ENCODE measurements at regions not wholly inside any gene's neighbourhood (a gene's known extent, or its start where the extent isn't known, plus 50 kb on each side); places are given as distances from the start of the nearest gene placed in this dataset.

GRCh38 chr1:220982686-220983085, 103.4 kb downstream of the HLX start:
- Histone ChIP-seq H3K27ac (ENCODE audit: low read length) (no peak overlapping the region), H3K4me3 (ENCODE audit: low read length) (no peak overlapping the region), H3K4me1 (ENCODE audit: control insufficient read depth, insufficient read depth, low read length) (no peaks in the 10 kb centered on the region), H3K36me3 (ENCODE audit: control insufficient read depth, insufficient read depth, low read length) (no peaks in the 10 kb centered on the region), H3K27me3 (ENCODE audit: control insufficient read depth, insufficient read depth, low read length) (no peaks in the 10 kb centered on the region), H3K9me3 (ENCODE audit: control insufficient read depth, low read depth, low read length) (no peaks in the 10 kb centered on the region)
- no peak for DNase-seq
- WGBS (ENCODE audit: insufficient coverage, low lambda C conversion rate) = no CpG with 5 or more reads among the region's 10 CpGs

DNA sequence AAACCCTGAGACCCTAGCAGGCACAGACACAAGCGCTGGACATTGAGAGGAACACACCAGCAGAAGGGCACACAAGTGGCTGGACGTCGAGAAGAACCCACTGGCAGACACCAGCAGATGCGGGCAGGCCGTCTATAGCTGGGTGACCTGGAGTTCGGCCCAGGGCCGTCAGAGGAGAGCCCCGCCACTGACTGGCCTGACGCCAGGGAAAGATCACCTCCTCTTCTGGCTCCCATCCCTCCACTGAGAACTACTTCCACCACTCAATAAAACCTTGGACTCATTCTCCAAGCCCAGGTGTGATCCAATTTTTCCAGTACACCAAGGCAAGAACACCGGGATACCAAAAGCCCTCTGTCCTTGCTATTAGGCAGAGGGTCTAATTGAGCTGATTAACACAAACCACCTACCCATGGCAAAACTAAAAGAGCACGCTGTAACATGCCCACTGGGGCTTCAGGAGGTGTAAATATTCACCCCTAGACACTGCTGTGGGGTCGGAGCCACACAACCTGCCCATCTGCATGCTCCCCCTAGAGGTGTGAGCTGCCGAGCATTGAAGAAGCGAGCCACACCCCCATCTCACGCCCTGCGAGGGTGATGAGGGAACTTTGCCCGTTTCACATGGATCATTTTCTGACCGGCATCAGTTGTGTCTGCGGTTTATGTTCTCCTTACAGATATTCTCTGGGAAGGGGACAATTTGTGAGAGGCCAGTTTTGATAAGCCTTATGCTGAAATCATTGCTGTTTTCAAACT, 104.8 kb downstream of the HLX start:
- H3K36me3 ChIP-seq (ENCODE audit: control insufficient read depth, insufficient read depth, low read length) = no peaks in the 10 kb centered on the region
- WGBS (ENCODE audit: insufficient coverage, low lambda C conversion rate) = no CpG with 5 or more reads among the region's 19 CpGs
- H3K9me3 ChIP-seq (ENCODE audit: control insufficient read depth, low read depth, low read length) = no peaks in the 10 kb centered on the region
- no peak overlapping the region for H3K4me3 ChIP-seq (ENCODE audit: low read length)
- DNase-seq = no peak
- no peak overlapping the region for H3K27ac ChIP-seq (ENCODE audit: low read length)
- no peaks in the 10 kb centered on the region for H3K27me3 ChIP-seq (ENCODE audit: control insufficient read depth, insufficient read depth, low read length)
- no peaks in the 10 kb centered on the region for H3K4me1 ChIP-seq (ENCODE audit: control insufficient read depth, insufficient read depth, low read length)

- H3K4me3 ChIP-seq (ENCODE audit: low read length) = no peak overlapping the region
- H3K36me3 ChIP-seq (ENCODE audit: control insufficient read depth, insufficient read depth, low read length) = no peaks in the 10 kb centered on the region
- WGBS (ENCODE audit: insufficient coverage, low lambda C conversion rate) = 0% methylated on average over 1 of the region's 2 CpGs
- no peaks in the 10 kb centered on the region for H3K9me3 ChIP-seq (ENCODE audit: control insufficient read depth, low read depth, low read length)
- H3K27ac ChIP-seq (ENCODE audit: low read length) = no peak overlapping the region
- DNase-seq = no peak
- no peaks in the 10 kb centered on the region for H3K4me1 ChIP-seq (ENCODE audit: control insufficient read depth, insufficient read depth, low read length)
- peaks cover 6% of the 10 kb centered on the region for H3K27me3 ChIP-seq (ENCODE audit: control insufficient read depth, insufficient read depth, low read length)
These were observed 111.4 kb downstream of the HLX start for GRCh38 chr1:220990427-220991339.

- H3K36me3 ChIP-seq (ENCODE audit: control insufficient read depth, insufficient read depth, low read length) = no peaks in the 10 kb centered on the region
- H3K9me3 ChIP-seq (ENCODE audit: control insufficient read depth, low read depth, low read length) = no peaks in the 10 kb centered on the region
- DNase-seq = no peak
- no peak overlapping the region for H3K4me3 ChIP-seq (ENCODE audit: low read length)
- 40% methylated on average over 1 of the region's 4 CpGs for WGBS (ENCODE audit: insufficient coverage, low lambda C conversion rate)
- H3K27me3 ChIP-seq (ENCODE audit: control insufficient read depth, insufficient read depth, low read length) = peaks cover 6% of the 10 kb centered on the region
- no peaks in the 10 kb centered on the region for H3K4me1 ChIP-seq (ENCODE audit: control insufficient read depth, insufficient read depth, low read length)
- no peak overlapping the region for H3K27ac ChIP-seq (ENCODE audit: low read length)
These were observed 112.3 kb downstream of the HLX start for GRCh38 chr1:220991506-220991905.

DNA sequence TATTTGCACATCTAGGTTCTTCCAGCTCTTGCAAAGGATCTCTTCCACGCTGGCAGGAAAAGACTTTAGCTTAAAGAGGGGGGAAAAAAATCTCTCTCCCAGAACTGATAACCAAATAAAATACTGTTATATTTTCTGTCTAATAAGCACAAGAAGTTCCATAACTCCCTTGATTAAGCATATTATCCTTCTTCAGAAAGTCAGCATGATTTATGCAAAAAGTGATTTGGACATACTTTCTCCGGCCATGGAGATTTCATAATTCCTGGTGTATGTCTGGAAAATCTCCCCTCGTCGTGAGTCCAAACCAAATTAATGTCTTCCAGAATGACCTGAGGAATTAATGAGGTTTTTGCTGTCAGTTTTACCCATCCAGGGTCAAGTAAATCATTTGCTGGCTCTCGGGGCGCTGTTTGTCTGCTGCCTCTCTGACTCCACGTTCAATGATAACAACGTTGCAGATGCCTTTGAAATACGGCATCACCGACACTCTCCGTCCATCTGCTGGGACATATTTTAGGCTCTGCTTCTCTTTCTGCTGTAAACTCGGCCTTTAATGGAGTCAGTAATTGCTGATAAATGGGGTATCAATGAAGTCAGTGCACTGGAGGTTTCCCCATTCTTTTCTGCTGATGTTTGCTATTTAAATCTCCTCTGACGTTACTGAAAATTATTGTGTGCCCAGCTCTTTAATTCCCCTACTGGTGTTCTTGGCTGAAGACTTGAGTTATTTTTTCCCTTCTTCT, 112.9 kb downstream of the HLX start:
- no peak overlapping the region for H3K27ac ChIP-seq (ENCODE audit: low read length)
- WGBS (ENCODE audit: insufficient coverage, low lambda C conversion rate) = no CpG with 5 or more reads among the region's 13 CpGs
- peaks cover 6% of the 10 kb centered on the region for H3K27me3 ChIP-seq (ENCODE audit: control insufficient read depth, insufficient read depth, low read length)
- no peaks in the 10 kb centered on the region for H3K36me3 ChIP-seq (ENCODE audit: control insufficient read depth, insufficient read depth, low read length)
- H3K4me1 ChIP-seq (ENCODE audit: control insufficient read depth, insufficient read depth, low read length) = no peaks in the 10 kb centered on the region
- H3K4me3 ChIP-seq (ENCODE audit: low read length) = no peak overlapping the region
- no peaks in the 10 kb centered on the region for H3K9me3 ChIP-seq (ENCODE audit: control insufficient read depth, low read depth, low read length)
- DNase-seq = peak in 1 of 2 donors; percentile 8

DNA sequence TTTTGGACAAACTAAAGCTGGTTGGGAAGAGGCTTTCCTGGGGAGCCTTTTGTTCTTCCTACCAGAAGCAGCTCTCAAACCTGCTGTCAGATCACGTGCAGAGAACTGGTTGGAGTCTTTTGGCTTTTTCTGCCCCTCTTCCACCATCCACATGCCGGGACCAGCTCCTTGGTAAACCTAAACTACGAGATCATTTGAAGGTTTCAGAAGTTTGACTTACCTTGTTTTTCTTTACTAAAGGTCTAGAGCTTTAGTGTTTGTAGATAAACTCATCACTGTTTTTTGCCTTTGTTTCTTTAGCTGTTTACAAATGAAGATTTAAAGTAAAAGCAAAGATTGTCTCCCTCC, 113.4 kb downstream of the HLX start:
- peaks cover 6% of the 10 kb centered on the region for H3K27me3 ChIP-seq (ENCODE audit: control insufficient read depth, insufficient read depth, low read length)
- H3K27ac ChIP-seq (ENCODE audit: low read length) = no peak overlapping the region
- H3K36me3 ChIP-seq (ENCODE audit: control insufficient read depth, insufficient read depth, low read length) = no peaks in the 10 kb centered on the region
- no peaks in the 10 kb centered on the region for H3K4me1 ChIP-seq (ENCODE audit: control insufficient read depth, insufficient read depth, low read length)
- H3K9me3 ChIP-seq (ENCODE audit: control insufficient read depth, low read depth, low read length) = no peaks in the 10 kb centered on the region
- DNase-seq = no peak
- 55% methylated on average over 2 of the region's 3 CpGs for WGBS (ENCODE audit: insufficient coverage, low lambda C conversion rate)
- H3K4me3 ChIP-seq (ENCODE audit: low read length) = no peak overlapping the region

DNA sequence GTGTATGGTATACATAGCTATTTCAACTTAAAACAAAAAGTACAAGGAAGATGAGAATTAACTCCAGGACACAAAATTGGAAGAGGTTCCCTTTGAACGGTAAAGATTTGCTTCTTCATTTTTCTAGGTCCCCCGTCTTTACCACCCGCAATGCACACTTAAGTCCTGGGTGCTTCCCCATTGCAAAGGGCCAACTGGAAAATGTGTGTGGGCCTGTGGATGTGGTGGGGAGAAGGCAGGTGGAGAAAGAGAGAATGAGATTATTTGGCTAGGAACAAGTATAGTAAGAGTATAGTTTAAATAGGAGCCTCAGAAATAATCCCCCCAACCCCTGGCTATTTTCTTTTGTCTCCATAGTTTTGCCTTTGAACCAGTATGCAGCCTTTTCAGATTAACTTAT, 115.4 kb downstream of the HLX start:
- H3K4me1 ChIP-seq (ENCODE audit: control insufficient read depth, insufficient read depth, low read length) = no peaks in the 10 kb centered on the region
- H3K27ac ChIP-seq (ENCODE audit: low read length) = no peak overlapping the region
- 86% methylated on average over 2 of the region's 3 CpGs for WGBS (ENCODE audit: insufficient coverage, low lambda C conversion rate)
- H3K27me3 ChIP-seq (ENCODE audit: control insufficient read depth, insufficient read depth, low read length) = peaks cover 6% of the 10 kb centered on the region
- H3K9me3 ChIP-seq (ENCODE audit: control insufficient read depth, low read depth, low read length) = no peaks in the 10 kb centered on the region
- no peak for DNase-seq
- H3K4me3 ChIP-seq (ENCODE audit: low read length) = no peak overlapping the region
- no peaks in the 10 kb centered on the region for H3K36me3 ChIP-seq (ENCODE audit: control insufficient read depth, insufficient read depth, low read length)

DNA sequence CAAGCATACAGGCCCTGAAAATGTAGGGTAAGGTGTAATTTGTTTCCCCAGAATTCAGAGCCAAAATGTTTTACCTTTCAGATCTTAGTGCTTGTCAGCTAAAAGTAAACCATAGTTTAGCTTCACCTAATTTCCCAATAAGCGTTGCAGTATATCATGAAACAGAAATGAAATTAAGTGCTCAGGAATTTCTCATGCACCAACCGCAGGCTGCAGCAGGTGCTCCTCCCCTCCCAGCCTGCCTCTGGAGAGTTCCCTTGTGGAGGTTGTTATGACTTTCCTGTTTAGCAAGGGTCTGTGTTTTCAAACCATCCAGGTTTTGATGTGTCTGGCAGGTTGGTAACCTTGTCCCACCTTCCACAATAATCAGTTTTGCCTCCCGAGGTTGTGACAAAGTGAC, 118.5 kb downstream of the HLX start:
- no CpG with 5 or more reads among the region's 3 CpGs for WGBS (ENCODE audit: insufficient coverage, low lambda C conversion rate)

DNA sequence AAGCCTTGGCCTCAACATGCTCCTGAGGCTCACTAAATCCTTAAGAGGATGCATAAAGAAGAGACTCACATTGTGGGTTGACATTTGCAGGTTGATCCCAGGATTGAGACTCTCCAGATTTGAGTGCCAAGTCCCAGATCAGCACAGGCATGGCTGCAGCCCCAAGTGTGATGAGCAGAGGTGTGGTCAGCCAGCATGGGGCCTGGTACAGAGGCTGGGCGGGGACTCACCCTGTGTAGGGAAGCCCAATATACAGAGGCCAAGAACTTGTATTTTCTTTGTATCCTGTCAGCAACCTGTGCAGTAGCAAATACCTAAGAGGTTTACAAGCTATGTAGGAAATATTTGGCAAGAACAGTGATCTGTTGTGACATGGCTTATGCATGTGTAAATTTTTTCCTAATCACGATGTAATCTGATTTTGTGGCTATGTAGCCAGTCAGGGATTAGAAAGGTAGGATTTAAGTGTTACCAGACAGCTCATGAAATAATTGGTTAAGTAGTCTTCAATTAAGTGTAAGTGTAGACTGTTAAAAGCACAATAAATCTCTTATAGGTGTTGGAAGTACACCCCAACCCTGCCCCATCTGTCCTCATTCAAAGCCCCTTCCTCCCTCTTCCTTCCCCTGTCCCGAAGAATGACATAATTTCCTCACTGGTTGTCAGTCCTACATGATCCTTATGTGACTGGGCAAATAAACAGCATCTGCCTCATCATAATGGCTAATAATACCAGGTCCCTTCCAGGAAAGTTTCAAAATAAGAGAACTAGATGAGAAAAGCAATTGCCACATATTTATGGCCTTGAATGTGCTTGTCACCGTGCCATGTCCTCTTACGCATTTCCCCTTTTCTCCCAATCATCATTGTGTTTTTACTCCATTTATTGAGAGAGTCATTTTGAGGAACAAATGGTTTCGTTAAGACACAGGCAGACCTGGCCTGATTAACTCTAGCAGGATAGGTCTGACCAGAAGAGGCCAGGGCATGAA, 120.9 kb downstream of the HLX start:
- DNase-seq = peak in 1 of 2 donors; percentile 4
- 71% methylated on average over 1 of the region's 6 CpGs for WGBS (ENCODE audit: insufficient coverage, low lambda C conversion rate)
- Histone ChIP-seq H3K27ac (ENCODE audit: low read length) (no peak overlapping the region), H3K4me3 (ENCODE audit: low read length) (no peak overlapping the region), H3K4me1 (ENCODE audit: control insufficient read depth, insufficient read depth, low read length) (no peaks in the 10 kb centered on the region), H3K36me3 (ENCODE audit: control insufficient read depth, insufficient read depth, low read length) (no peaks in the 10 kb centered on the region), H3K27me3 (ENCODE audit: control insufficient read depth, insufficient read depth, low read length) (no peaks in the 10 kb centered on the region), H3K9me3 (ENCODE audit: control insufficient read depth, low read depth, low read length) (no peaks in the 10 kb centered on the region)

More for the DNA sequence above, 118.5 kb downstream of the HLX start:
- Histone ChIP-seq H3K36me3 (ENCODE audit: control insufficient read depth, insufficient read depth, low read length) (no peaks in the 10 kb centered on the region), H3K4me3 (ENCODE audit: low read length) (no peak overlapping the region), H3K27ac (ENCODE audit: low read length) (no peak overlapping the region), H3K4me1 (ENCODE audit: control insufficient read depth, insufficient read depth, low read length) (no peaks in the 10 kb centered on the region), H3K27me3 (ENCODE audit: control insufficient read depth, insufficient read depth, low read length) (peaks cover 2% of the 10 kb centered on the region), H3K9me3 (ENCODE audit: control insufficient read depth, low read depth, low read length) (no peaks in the 10 kb centered on the region)
- DNase-seq = no peak

Measured in large intestine (tissue), 3 donors.